ENCODE measurements at regions not wholly inside any gene's neighbourhood (a gene's known extent, or its start where the extent isn't known, plus 50 kb on each side); places are given as distances from the start of the nearest gene placed in this dataset.

- no peak for TF ChIP-seq EZH2phosphoT487 (IDR thresholded peaks at IDR 0.05; ENCODE audit: borderline replicate concordance)
- no peak for TF ChIP-seq CTCF (conservative IDR thresholded peaks at IDR 0.05; ENCODE audit: low read length)
Measured at GRCh38 chr18:33513027-33513426, 65.0 kb upstream of the ASXL3 start.
